ENCODE measurements at regions not wholly inside any gene's neighbourhood (a gene's known extent, or its start where the extent isn't known, plus 50 kb on each side); places are given as distances from the start of the nearest gene placed in this dataset.

DNA sequence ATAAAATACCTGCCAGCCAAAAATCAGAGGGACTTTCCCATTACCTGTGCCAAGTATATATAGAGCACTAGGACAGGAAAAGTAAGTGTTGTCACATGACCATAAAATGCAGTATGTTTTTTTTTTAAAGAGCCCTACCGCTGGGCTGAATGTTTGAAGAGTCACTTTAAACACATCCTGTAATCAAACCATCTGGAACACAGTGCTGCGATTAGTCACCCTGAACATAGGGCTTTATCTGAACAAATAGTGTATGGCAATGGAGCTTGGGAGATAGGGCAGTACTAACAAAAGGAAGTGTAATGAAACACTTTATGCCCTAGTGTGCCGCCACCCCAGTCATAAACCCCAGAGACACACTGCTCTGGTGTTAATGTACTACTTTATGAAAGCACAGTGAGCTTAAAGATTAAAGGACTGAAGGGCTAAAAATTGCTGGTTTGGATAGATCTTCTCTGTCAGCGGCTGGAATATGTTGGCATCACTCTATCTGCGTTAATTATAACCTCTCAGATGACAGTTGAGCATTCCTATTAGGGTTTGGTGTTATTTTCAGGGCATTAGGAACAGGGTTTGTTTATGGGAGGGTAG is 90.4 kb downstream of the ZNF608 start (continued):
- TF ChIP-seq ZNF157 (tag by site-specific recombination; IDR thresholded peaks at IDR 0.05), result no peak
- TF ChIP-seq, protein P1, sequence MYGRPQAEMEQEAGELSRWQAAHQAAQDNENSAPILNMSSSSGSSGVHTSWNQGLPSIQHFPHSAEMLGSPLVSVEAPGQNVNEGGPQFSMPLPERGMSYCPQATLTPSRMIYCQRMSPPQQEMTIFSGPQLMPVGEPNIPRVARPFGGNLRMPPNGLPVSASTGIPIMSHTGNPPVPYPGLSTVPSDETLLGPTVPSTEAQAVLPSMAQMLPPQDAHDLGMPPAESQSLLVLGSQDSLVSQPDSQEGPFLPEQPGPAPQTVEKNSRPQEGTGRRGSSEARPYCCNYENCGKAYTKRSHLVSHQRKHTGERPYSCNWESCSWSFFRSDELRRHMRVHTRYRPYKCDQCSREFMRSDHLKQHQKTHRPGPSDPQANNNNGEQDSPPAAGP (tag by site-specific recombination; IDR thresholded peaks at IDR 0.05), result peak; percentile 98
- no peak for TF ChIP-seq EGR2 (tag by site-specific recombination; IDR thresholded peaks at IDR 0.05; ENCODE audit: low read depth)
- TF ChIP-seq, protein P2, sequence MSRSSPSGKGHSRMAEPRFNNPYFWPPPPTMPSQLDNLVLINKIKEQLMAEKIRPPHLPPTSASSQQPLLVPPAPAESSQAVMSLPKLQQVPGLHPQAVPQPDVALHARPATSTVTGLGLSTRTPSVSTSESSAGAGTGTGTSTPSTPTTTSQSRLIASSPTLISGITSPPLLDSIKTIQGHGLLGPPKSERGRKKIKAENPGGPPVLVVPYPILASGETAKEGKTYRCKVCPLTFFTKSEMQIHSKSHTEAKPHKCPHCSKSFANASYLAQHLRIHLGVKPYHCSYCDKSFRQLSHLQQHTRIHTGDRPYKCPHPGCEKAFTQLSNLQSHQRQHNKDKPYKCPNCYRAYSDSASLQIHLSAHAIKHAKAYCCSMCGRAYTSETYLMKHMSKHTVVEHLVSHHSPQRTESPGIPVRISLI (tag by site-specific recombination; IDR thresholded peaks at IDR 0.05), result peak; percentile 95
- peak; percentile 90; the same call in 1 of the 2 replicates for TF ChIP-seq ZNF391 (tag by site-specific recombination; IDR thresholded peaks at IDR 0.05; ENCODE audit: borderline replicate concordance, low read depth)
- TF ChIP-seq MYNN (tag by site-specific recombination; IDR thresholded peaks at IDR 0.05; ENCODE audit: borderline replicate concordance), result no peak; the same call in 1 of the 2 replicates
- peak; percentile 98 for TF ChIP-seq ZXDB (tag by site-specific recombination; IDR thresholded peaks at IDR 0.05)
- peak; percentile 88 for TF ChIP-seq TRIM28 (IDR thresholded peaks at IDR 0.05; ENCODE audit: borderline replicate concordance, low read length)
- TF ChIP-seq TCF7L2 (IDR thresholded peaks at IDR 0.05; ENCODE audit: borderline replicate concordance, low read depth, low read length), result peak; percentile 98
- TF ChIP-seq ZBTB20 (tag by site-specific recombination; IDR thresholded peaks at IDR 0.05), result peak; percentile 38; the same call in 1 of the 2 replicates
- peak; percentile 92 for TF ChIP-seq BCL11A (tag by site-specific recombination; IDR thresholded peaks at IDR 0.05; ENCODE audit: low read depth)
- peak; percentile 47 for TF ChIP-seq ZNF341 (tag by site-specific recombination; IDR thresholded peaks at IDR 0.05; ENCODE audit: low read depth)
- peak; percentile 79; the same call in 1 of the 2 replicates for TF ChIP-seq HOXD13 (CRISPR knock-in tag; IDR thresholded peaks at IDR 0.05; ENCODE audit: borderline replicate concordance)
- peak; percentile 13; the same call in 1 of the 2 replicates for TF ChIP-seq REST (tag by site-specific recombination; IDR thresholded peaks at IDR 0.05)
- no peak for TF ChIP-seq ZNF621 (tag by site-specific recombination; IDR thresholded peaks at IDR 0.05)
- TF ChIP-seq ZNF175 (tag by site-specific recombination; IDR thresholded peaks at IDR 0.05), result no peak
- TF ChIP-seq KLF8 (tag by site-specific recombination; IDR thresholded peaks at IDR 0.05), result peak; percentile 86
- TF ChIP-seq GLIS2 (tag by site-specific recombination; IDR thresholded peaks at IDR 0.05), result peak; percentile 22; the same call in 1 of the 2 replicates
- peak; percentile 55; the same call in 1 of the 2 replicates for TF ChIP-seq ZNF610 (tag by site-specific recombination; IDR thresholded peaks at IDR 0.05; ENCODE audit: borderline replicate concordance)
- TF ChIP-seq ZNF629 (tag by site-specific recombination; IDR thresholded peaks at IDR 0.05), result peak; percentile 92
- no peak for TF ChIP-seq ZNF48 (tag by site-specific recombination; IDR thresholded peaks at IDR 0.05)
- TF ChIP-seq ZNF239 (tag by site-specific recombination; IDR thresholded peaks at IDR 0.05), result no peak
- TF ChIP-seq ZNF561 (tag by site-specific recombination; IDR thresholded peaks at IDR 0.05; ENCODE audit: borderline replicate concordance), result peak; percentile 93
- TF ChIP-seq ZNF701 (tag by site-specific recombination; IDR thresholded peaks at IDR 0.05), result no peak
- peak; percentile 31; the same call in 1 of the 2 replicates for TF ChIP-seq ZNF121 (tag by site-specific recombination; IDR thresholded peaks at IDR 0.05)
- TF ChIP-seq ZNF248 (tag by site-specific recombination; IDR thresholded peaks at IDR 0.05), result no peak
- TF ChIP-seq PATZ1 (tag by site-specific recombination; IDR thresholded peaks at IDR 0.05), result peak; percentile 87
- TF ChIP-seq, protein P3, sequence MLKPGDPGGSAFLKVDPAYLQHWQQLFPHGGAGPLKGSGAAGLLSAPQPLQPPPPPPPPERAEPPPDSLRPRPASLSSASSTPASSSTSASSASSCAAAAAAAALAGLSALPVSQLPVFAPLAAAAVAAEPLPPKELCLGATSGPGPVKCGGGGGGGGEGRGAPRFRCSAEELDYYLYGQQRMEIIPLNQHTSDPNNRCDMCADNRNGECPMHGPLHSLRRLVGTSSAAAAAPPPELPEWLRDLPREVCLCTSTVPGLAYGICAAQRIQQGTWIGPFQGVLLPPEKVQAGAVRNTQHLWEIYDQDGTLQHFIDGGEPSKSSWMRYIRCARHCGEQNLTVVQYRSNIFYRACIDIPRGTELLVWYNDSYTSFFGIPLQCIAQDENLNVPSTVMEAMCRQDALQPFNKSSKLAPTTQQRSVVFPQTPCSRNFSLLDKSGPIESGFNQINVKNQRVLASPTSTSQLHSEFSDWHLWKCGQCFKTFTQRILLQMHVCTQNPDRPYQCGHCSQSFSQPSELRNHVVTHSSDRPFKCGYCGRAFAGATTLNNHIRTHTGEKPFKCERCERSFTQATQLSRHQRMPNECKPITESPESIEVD (tag by site-specific recombination; IDR thresholded peaks at IDR 0.05), result peak; percentile 98
- no peak for TF ChIP-seq ZNF132 (tag by site-specific recombination; IDR thresholded peaks at IDR 0.05; ENCODE audit: borderline replicate concordance)
- no peak for TF ChIP-seq ZNF768 (tag by site-specific recombination; IDR thresholded peaks at IDR 0.05)
- TF ChIP-seq ZNF544 (tag by site-specific recombination; IDR thresholded peaks at IDR 0.05), result no peak
- peak; percentile 46 for TF ChIP-seq SP3 (tag by site-specific recombination; IDR thresholded peaks at IDR 0.05)

Measured in HEK293 (cell line).